Heart left ventricle (tissue), 16 donors: ENCODE measurements at regions not wholly inside any gene's neighbourhood (a gene's known extent, or its start where the extent isn't known, plus 50 kb on each side); places are given as distances from the start of the nearest gene placed in this dataset.

Experiments used
- ATAC-seq, 4 donors: fragments of 200-7000 bp; cut with Tn5 transposase; one replicate each; pipeline ENCODE4 v1.9.1; 2020 to 2022; ENCODE audit warnings: moderate library complexity in 4 of 4, mild to moderate bottlenecking in 3 of 4, moderate number of reproducible peaks in 1 of 4
- DNase-seq, 5 donors: peaks; one replicate each; pipeline ENCODE4 v3.0.0-alpha.2; 2020
- H3K27ac ChIP-seq, 12 donors: fragments of 200-600 bp; sonication (generic) in 4 of 12; one replicate each; pipeline versions ENCODE4 v1.5.0 to v1.8.0; 2016 to 2022; ENCODE audit warnings: mild to moderate bottlenecking in 2 of 12
- H3K27me3 ChIP-seq, 9 donors: fragments of 200-600 bp; sonication (generic) in 2 of 9; one replicate each; pipeline versions ENCODE4 v1.5.1 to v1.8.0; 2016 to 2022; ENCODE audit warnings: mild to moderate bottlenecking in 3 of 9
- H3K36me3 ChIP-seq, 9 donors: fragments of 200-600 bp; sonication (generic) in 2 of 9; one replicate each; pipeline versions ENCODE4 v1.5.0 to v1.8.0; 2018 to 2022; ENCODE audit warnings: mild to moderate bottlenecking in 2 of 9
- H3K4me1 ChIP-seq, 12 donors: fragments of 200-600 bp; sonication (generic) in 4 of 12; one replicate each; pipeline versions ENCODE4 v1.5.0 to v1.8.0; 2016 to 2022; ENCODE audit warnings: mild to moderate bottlenecking in 3 of 12
- H3K4me3 ChIP-seq, 12 donors: fragments of 200-600 bp; sonication (generic) in 4 of 12; one replicate each; pipeline versions ENCODE4 v1.5.0 to v1.8.0; 2017 to 2022; ENCODE audit warnings: mild to moderate bottlenecking in 9 of 12, moderate library complexity in 4 of 12
- H3K9me3 ChIP-seq, 12 donors: fragments of 200-600 bp; sonication (generic) in 4 of 12; one replicate each; pipeline versions ENCODE4 v1.5.0 to v1.8.0; 2016 to 2022; ENCODE audit warnings: mild to moderate bottlenecking in 1 of 12
- CTCF ChIP-seq, 12 donors: fragments of 200-600 bp; sonication (generic) in 4 of 12; IDR thresholded peaks; one replicate each; pipeline versions ENCODE4 v1.5.0 to v1.8.0; 2018 to 2022; ENCODE audit warnings: antibody characterized with exemption in 12 of 12, mild to moderate bottlenecking in 5 of 12
- POLR2A ChIP-seq, 2 donors: fragments of 450-650 bp; IDR thresholded peaks; one replicate each; pipeline ENCODE4 v1.6.1; 2017; ENCODE audit warnings: antibody characterized with exemption in 2 of 2, mild to moderate bottlenecking in 2 of 2, moderate library complexity in 2 of 2
- WGBS, 4 donors: extraction: QIAGEN DNeasy Blood & Tissue Kit in 2 of 4; methylation state at CpG; one replicate each; pipeline versions ENCODE4 v1.1.5 to v1.1.7; 2013 to 2018; 5-methylcytosine and 5-hydroxymethylcytosine counted together
- intact Hi-C, 10 donors: fragments of 100-400 bp; cut with DNase I; formaldehyde crosslinking; loops; one replicate each; pipeline versions ENCODE4 v1.11.1 to v1.14.2; 2022
- donor health status: ischemic (EF 13 %, LVEDD 7.1; RV severe dilation, severe dysfunction).
- donor health status: healthy with polysubstance abuse.
- donor health status: DM: no; HTN: yes; CAD: no.
- donor health status: DM: no; HTN: no; CAD: no.
- donor health status: ischemic (EF 25% LVEDD 6.9; RV normal size, moderate dysfunction).
- donor health status: ischemic (EF 25% LVEDD 5.7; RV mildly dilated, moderate dysfunction).
- donor health status: healthy.
- donor health status: DM: yes; HTN: yes; CAD: no.
- donor health status: ischemic (EF 35%, LVEDD 5.7; RV mildly dilated, moderate dysfunction).
- donor health status: nonischemic (EF 11% LVEDD 7.7; RV severe dilation, severe dysfunction).
- donor health status: DM: yes; HTN: yes; CAD: no.
- donor health status: PGD.
- donor health status: ischemic (EF 29% LVEDD 5.4; RV normal size, mild dysfunction).
- donor health status: nonischemic (EF 23%, LVEDD 6.1; RV moderate dilation, normal function).

- intact Hi-C loops: no loop called here
- no peaks in the 10 kb centered on the region for H3K27me3 ChIP-seq
- no peak for TF ChIP-seq POLR2A (IDR thresholded peaks at IDR 0.05)
- no peak for TF ChIP-seq CTCF (IDR thresholded peaks at IDR 0.05)
- no peak overlapping the region for H3K27ac ChIP-seq
- H3K36me3 ChIP-seq: no peaks in the 10 kb centered on the region
- peaks cover 0 to 39% (median 7%) of the 10 kb centered on the region in 12 donors for H3K4me1 ChIP-seq
- no peak overlapping the region for H3K4me3 ChIP-seq
- DNase-seq (no peak), ATAC-seq (no peak)
- WGBS, 4 donors: 97 to 98% (median 98%) methylated on average over 7 of the region's 7 CpGs
- H3K9me3 ChIP-seq: no peaks in the 10 kb centered on the region
These were observed 187.8 kb downstream of the TOMM20 start for GRCh38 chr1:234940841-234941240.

GRCh38 chr1:234938924-234939323 lies 189.7 kb downstream of the TOMM20 start:
- Histone ChIP-seq H3K9me3 (no peaks in the 10 kb centered on the region), H3K36me3 (no peaks in the 10 kb centered on the region), H3K4me3 (no peak overlapping the region), H3K27ac (no peak overlapping the region), H3K27me3 (no peaks in the 10 kb centered on the region), H3K4me1 (peaks cover 0 to 28% (median under 1%) of the 10 kb centered on the region in 12 donors)
- intact Hi-C loops: no loop called here
- ATAC-seq (no peak), DNase-seq (no peak)
- TF ChIP-seq POLR2A (IDR thresholded peaks at IDR 0.05) (no peak), CTCF (IDR thresholded peaks at IDR 0.05) (no peak)
- whole genome bisulfite sequencing, 4 donors: 55 to 73% (median 72%) methylated on average over 7 of the region's 7 CpGs

- Histone ChIP-seq H3K27me3 (no peaks in the 10 kb centered on the region), H3K4me3 (no peak overlapping the region), H3K36me3 (no peaks in the 10 kb centered on the region), H3K4me1 (peaks cover 0 to 28% (median 8%) of the 10 kb centered on the region in 12 donors), H3K9me3 (no peaks in the 10 kb centered on the region), H3K27ac (no peak overlapping the region)
- TF ChIP-seq CTCF (IDR thresholded peaks at IDR 0.05) (no peak), POLR2A (IDR thresholded peaks at IDR 0.05) (no peak)
- ATAC-seq (no peak), DNase-seq (no peak)
- intact Hi-C loops: no loop called here
- WGBS, 4 donors: 86 to 95% (median 94%) methylated on average over 1 of the region's 1 CpG
These were observed 190.5 kb downstream of the TOMM20 start for GRCh38 chr1:234938135-234938534.

- intact Hi-C loops: no loop called here
- TF ChIP-seq POLR2A (IDR thresholded peaks at IDR 0.05) (no peak), CTCF (IDR thresholded peaks at IDR 0.05) (no peak)
- Histone ChIP-seq H3K36me3 (no peaks in the 10 kb centered on the region), H3K27me3 (no peaks in the 10 kb centered on the region), H3K4me1 (peaks cover 0 to 37% (median 13%) of the 10 kb centered on the region in 12 donors), H3K4me3 (no peak overlapping the region), H3K9me3 (no peaks in the 10 kb centered on the region), H3K27ac (no peak overlapping the region)
- no peak for DNase-seq
- WGBS, 4 donors: 83 to 88% (median 88%) methylated on average over 7 of the region's 7 CpGs
- ATAC-seq: no peak
These were observed 191.8 kb downstream of the TOMM20 start for GRCh38 chr1:234936612-234937389.
